ENCODE measurements at regions not wholly inside any gene's neighbourhood (a gene's known extent, or its start where the extent isn't known, plus 50 kb on each side); places are given as distances from the start of the nearest gene placed in this dataset.

GRCh38 chr12:68447797-68448260, 115.7 kb upstream of the MDM1 start:
- DNase-seq (ENCODE audit: extremely low spot score in 2 of 2), result no peak
- H3K36me3 ChIP-seq, result no peaks in the 10 kb centered on the region
- peaks cover 21% of the 10 kb centered on the region for H3K4me1 ChIP-seq
- H3K27me3 ChIP-seq, result no peaks in the 10 kb centered on the region
- no peak overlapping the region for H3K27ac ChIP-seq
- no peaks in the 10 kb centered on the region for H3K9me3 ChIP-seq
- intact Hi-C loops (cut with DNase I), result no loop called here
- H3K4me3 ChIP-seq, result no peak overlapping the region
- TF ChIP-seq, protein P1, sequence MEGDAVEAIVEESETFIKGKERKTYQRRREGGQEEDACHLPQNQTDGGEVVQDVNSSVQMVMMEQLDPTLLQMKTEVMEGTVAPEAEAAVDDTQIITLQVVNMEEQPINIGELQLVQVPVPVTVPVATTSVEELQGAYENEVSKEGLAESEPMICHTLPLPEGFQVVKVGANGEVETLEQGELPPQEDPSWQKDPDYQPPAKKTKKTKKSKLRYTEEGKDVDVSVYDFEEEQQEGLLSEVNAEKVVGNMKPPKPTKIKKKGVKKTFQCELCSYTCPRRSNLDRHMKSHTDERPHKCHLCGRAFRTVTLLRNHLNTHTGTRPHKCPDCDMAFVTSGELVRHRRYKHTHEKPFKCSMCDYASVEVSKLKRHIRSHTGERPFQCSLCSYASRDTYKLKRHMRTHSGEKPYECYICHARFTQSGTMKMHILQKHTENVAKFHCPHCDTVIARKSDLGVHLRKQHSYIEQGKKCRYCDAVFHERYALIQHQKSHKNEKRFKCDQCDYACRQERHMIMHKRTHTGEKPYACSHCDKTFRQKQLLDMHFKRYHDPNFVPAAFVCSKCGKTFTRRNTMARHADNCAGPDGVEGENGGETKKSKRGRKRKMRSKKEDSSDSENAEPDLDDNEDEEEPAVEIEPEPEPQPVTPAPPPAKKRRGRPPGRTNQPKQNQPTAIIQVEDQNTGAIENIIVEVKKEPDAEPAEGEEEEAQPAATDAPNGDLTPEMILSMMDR (IDR thresholded peaks at IDR 0.05), result no peak
- no peak for TF ChIP-seq POLR2AphosphoS5 (IDR thresholded peaks at IDR 0.05; ENCODE audit: insufficient read depth in 1 of 2, low read depth in 1 of 2)
- TF ChIP-seq POLR2A (IDR thresholded peaks at IDR 0.05), result no peak

GRCh38 chr12:68449196-68449595, 117.0 kb upstream of the MDM1 start:
- no peaks in the 10 kb centered on the region for H3K36me3 ChIP-seq
- no peaks in the 10 kb centered on the region for H3K9me3 ChIP-seq
- DNase-seq (ENCODE audit: extremely low spot score in 2 of 2), result no peak
- H3K4me3 ChIP-seq, result no peak overlapping the region
- intact Hi-C loops (cut with DNase I), result no loop called here
- TF ChIP-seq, protein P1 (IDR thresholded peaks at IDR 0.05), result no peak
- TF ChIP-seq POLR2A (IDR thresholded peaks at IDR 0.05) (no peak), POLR2AphosphoS5 (IDR thresholded peaks at IDR 0.05; ENCODE audit: insufficient read depth in 1 of 2, low read depth in 1 of 2) (no peak)
- H3K27ac ChIP-seq, result no peak overlapping the region
- no peaks in the 10 kb centered on the region for H3K27me3 ChIP-seq
- peaks cover 21% of the 10 kb centered on the region for H3K4me1 ChIP-seq

- peaks cover 24% of the 10 kb centered on the region for H3K4me1 ChIP-seq
- peak overlapping the region; percentile 28 for H3K27ac ChIP-seq
Measured at GRCh38 chr12:68450947-68451260, 118.7 kb upstream of the MDM1 start.

DNA sequence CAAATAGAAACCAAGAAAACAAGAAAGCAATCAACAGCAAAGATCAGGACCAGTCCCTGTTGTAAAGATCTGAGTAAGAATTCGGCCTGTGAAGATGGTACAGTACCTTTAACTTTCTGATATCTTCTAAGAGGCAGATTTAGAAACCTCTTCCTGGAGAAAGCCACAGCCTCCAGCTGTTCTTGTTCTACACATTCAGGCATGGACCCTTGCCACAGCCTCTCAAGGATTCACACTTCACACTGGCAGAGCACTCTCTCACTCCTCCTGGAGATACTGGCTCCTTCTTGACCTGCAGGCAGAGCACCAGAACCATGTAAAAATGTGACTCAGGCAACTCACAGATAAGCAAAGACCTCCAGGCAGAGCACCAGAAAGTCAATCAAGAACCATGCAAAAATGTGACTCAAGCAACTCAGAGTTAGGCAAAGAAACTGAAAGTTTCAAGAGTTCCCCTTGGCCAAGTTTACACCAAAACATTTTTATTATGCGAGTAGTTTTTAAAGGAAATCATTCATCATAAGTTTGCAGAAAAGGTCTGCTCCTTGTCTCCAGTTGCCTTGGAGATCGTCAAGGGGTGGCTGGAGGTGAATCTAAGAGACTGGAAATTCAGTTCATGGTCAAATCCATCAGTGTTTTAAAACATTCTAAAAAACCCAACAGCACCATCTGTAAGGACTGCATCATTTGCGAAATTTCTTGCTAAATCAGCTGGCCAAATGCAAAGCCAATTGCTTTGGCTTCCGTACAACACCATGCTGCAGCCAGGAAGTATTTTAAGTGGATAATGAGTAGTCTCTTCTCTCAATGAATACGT, 119.3 kb upstream of the MDM1 start:
- H3K36me3 ChIP-seq, result no peaks in the 10 kb centered on the region
- TF ChIP-seq POLR2A (IDR thresholded peaks at IDR 0.05), result no peak
- TF ChIP-seq, protein P1 (IDR thresholded peaks at IDR 0.05), result no peak
- no peak for TF ChIP-seq POLR2AphosphoS5 (IDR thresholded peaks at IDR 0.05; ENCODE audit: insufficient read depth in 1 of 2, low read depth in 1 of 2)
- H3K27ac ChIP-seq, result peak overlapping the region; percentile 28
- intact Hi-C loops (cut with DNase I), result no loop called here
- DNase-seq (ENCODE audit: extremely low spot score in 2 of 2), result no peak
- no peaks in the 10 kb centered on the region for H3K9me3 ChIP-seq
- H3K27me3 ChIP-seq, result no peaks in the 10 kb centered on the region
- no peak overlapping the region for H3K4me3 ChIP-seq
- H3K4me1 ChIP-seq, result peaks cover 28% of the 10 kb centered on the region

More at GRCh38 chr12:68450947-68451260, 118.7 kb upstream of the MDM1 start:
- Histone ChIP-seq H3K9me3 (no peaks in the 10 kb centered on the region), H3K27me3 (no peaks in the 10 kb centered on the region), H3K36me3 (no peaks in the 10 kb centered on the region), H3K4me3 (no peak overlapping the region)
- TF ChIP-seq POLR2A (IDR thresholded peaks at IDR 0.05), result no peak
- intact Hi-C loops (cut with DNase I), result no loop called here
- DNase-seq (ENCODE audit: extremely low spot score in 2 of 2), result no peak

DNA sequence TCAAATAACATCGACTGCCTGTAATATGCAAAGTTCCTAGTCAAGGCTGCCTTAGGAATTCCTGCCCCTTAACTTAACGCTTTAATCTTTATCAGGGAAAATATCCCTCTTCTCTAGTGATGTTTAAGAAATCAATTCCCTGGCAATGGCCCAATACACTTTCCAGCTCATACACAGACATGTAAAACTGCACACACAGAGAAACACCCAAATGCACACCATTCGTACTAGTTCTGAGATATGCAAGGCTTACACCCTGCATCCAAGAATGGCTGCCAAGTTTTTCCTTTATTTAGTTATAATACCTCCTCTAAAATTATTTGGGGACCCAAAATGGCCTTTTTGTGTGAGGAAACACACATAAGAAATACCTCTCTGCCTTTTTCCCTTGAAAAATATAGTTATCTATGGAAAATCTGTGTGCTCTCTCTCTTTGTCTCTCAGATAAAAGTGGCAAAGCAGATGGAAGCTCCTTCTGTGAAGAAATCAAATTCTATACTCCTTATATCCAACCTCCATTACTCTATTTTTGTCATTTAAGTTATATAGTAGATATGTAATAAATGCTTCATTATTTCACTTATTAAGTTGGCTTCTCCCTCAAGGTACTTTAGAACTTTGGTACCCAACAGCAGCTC, 120.0 kb upstream of the MDM1 start:
- Histone ChIP-seq H3K4me3 (no peak overlapping the region), H3K27me3 (no peaks in the 10 kb centered on the region), H3K36me3 (no peaks in the 10 kb centered on the region), H3K27ac (no peak overlapping the region), H3K4me1 (peaks cover 28% of the 10 kb centered on the region), H3K9me3 (no peaks in the 10 kb centered on the region)
- intact Hi-C loops (cut with DNase I), result no loop called here
- TF ChIP-seq POLR2A (IDR thresholded peaks at IDR 0.05), result no peak
- TF ChIP-seq POLR2AphosphoS5 (IDR thresholded peaks at IDR 0.05; ENCODE audit: insufficient read depth in 1 of 2, low read depth in 1 of 2), result no peak
- TF ChIP-seq, protein P1 (IDR thresholded peaks at IDR 0.05), result no peak
- no peak for DNase-seq (ENCODE audit: extremely low spot score in 2 of 2)
